Peyer's patch (tissue), 4 donors: ENCODE measurements at regions not wholly inside any gene's neighbourhood (a gene's known extent, or its start where the extent isn't known, plus 50 kb on each side); places are given as distances from the start of the nearest gene placed in this dataset.

Experiments
- POLR2A ChIP-seq, 2 donors: fragments of 450-650 bp; IDR thresholded peaks; one replicate each; pipeline ENCODE4 v1.5.1; 2017; ENCODE audit warnings: antibody characterized with exemption in 2 of 2, mild to moderate bottlenecking in 2 of 2, moderate library complexity in 2 of 2
- TF ChIP-seq, protein P1 (sequence below), 6 experiments: fragments of 450-650 bp in 4 of 6; fragments of 200-600 bp in 2 of 6; sonication (generic) in 1 of 6; IDR thresholded peaks; one replicate each; pipeline ENCODE4 v1.5.1; 2017 to 2019; ENCODE audit warnings: antibody characterized with exemption in 6 of 6, mild to moderate bottlenecking in 3 of 6, moderate library complexity in 1 of 6

DNA sequence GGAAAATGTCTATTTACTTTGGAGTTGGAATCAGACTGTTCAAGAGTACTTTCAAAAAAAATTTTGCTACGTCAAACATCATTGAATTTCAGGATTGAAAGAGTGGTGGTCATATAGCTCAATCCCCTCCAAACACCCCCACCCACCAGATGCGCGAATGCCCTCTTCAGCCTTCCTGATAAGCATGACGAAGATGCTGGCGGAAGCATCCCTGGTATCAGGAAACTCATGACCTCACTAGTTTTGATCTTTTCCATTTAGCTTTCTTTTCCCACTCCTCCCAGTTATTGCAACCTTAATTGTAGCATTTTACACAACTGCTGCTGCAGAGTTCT lies 104.4 kb downstream of the LEPR start:
- TF ChIP-seq, protein P1, sequence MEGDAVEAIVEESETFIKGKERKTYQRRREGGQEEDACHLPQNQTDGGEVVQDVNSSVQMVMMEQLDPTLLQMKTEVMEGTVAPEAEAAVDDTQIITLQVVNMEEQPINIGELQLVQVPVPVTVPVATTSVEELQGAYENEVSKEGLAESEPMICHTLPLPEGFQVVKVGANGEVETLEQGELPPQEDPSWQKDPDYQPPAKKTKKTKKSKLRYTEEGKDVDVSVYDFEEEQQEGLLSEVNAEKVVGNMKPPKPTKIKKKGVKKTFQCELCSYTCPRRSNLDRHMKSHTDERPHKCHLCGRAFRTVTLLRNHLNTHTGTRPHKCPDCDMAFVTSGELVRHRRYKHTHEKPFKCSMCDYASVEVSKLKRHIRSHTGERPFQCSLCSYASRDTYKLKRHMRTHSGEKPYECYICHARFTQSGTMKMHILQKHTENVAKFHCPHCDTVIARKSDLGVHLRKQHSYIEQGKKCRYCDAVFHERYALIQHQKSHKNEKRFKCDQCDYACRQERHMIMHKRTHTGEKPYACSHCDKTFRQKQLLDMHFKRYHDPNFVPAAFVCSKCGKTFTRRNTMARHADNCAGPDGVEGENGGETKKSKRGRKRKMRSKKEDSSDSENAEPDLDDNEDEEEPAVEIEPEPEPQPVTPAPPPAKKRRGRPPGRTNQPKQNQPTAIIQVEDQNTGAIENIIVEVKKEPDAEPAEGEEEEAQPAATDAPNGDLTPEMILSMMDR (IDR thresholded peaks at IDR 0.05): no peak
- no peak for TF ChIP-seq POLR2A (IDR thresholded peaks at IDR 0.05)
